ENCODE measurements at regions not wholly inside any gene's neighbourhood (a gene's known extent, or its start where the extent isn't known, plus 50 kb on each side); places are given as distances from the start of the nearest gene placed in this dataset.

DNA sequence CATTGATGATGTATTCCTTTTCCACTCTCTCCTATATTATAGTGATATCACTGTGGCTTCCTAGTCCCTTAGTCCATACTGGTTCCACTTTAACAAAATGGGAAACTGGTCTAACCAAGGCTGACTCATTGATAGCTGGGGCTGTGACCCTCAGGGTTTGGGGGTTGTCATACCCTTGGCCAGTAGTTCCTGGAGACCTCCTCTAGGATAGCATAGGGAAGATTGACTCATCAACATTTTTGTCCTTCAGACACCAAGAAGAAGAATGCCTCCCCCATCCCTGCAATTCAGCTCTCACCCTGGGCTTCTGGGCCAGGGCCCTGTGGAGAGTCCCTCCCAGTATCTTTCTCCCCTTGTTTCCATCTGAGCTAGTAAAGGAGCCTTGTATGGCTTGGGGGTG lies 68.8 kb upstream of the PRPS1 start:
- DNase-seq (ENCODE audit: low spot score in 2 of 2) (no peak), FAIRE-seq (no peak)

DNA sequence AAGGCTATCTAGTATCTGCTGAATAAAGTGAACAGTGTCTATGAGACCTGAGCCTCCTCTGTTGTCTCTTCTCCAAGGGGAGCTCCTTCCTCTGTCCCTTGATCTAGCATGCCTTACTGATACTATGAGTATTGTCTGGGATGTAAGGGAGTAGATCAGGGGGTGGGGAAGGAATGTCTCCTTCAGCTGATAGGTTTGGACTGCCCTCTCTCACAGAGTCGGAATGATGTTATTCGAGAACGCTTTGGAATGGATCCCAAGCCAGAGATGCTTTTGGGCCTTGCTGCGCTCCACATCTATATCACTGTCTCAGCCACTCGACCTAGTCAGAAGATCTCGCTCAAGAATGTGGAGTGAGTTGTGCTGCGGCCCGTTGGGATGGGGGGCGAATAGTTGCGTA lies 68.3 kb upstream of the PRPS1 start:
- DNase-seq (ENCODE audit: low spot score in 2 of 2) (no peak), FAIRE-seq (no peak)

DNA sequence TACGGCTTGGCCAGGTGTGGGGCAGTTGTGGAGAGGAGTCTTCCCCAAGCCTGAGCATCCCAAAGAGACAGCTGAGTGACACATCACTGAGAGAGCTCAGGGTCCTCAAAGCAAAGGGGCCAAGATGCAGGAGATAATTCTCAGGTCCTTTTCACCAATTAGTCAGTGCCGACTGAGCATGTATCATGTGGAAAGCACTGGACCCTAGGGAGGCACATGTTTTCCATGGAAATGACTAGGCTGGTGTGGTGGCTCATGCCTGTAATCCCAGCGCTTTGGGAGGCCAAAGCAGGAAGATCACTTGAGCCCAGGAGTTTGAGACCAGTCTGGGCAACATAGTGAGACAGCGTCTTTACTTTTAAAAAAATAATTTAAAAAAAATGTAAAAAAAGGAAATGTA lies 67.3 kb upstream of the PRPS1 start:
- FAIRE-seq = no peak
- DNase-seq (ENCODE audit: low spot score in 2 of 2) = no peak

DNA sequence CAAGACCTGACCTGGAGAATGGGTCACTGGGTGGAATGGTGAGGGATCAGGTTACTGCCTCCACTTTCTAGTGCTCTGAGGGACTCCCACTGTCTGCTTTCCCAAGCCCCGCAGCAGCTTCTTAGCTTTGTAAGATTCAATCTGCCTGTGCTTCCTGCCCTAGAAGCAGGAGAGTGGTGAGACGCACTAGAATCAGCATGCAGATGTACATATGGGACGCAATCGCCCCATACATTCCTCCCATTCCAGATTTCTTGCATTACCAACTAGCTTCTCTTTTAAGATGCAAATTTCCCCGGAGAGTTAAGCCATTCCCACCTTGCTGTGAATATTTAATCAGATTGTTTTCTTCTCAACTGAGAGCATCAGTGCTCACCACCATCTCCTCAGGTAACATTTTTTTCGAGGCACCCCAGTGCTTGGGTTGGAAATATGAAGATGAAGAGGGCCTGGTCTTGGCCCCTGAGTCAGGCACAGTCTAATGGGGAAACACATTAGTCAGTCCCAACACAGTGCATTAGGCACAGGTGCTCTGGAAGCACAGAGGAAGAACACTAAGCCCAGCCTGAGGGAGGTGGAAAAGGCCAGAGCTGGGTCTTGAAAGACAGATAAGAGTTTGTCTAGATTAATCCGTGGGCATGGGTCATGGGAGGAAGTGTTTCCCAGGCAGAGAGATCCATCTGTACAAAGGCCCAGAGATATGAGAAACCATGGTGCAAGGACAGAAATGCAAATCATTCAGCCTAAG lies 66.7 kb upstream of the PRPS1 start:
- no peak for DNase-seq (ENCODE audit: low spot score in 2 of 2)
- no peak for FAIRE-seq

DNA sequence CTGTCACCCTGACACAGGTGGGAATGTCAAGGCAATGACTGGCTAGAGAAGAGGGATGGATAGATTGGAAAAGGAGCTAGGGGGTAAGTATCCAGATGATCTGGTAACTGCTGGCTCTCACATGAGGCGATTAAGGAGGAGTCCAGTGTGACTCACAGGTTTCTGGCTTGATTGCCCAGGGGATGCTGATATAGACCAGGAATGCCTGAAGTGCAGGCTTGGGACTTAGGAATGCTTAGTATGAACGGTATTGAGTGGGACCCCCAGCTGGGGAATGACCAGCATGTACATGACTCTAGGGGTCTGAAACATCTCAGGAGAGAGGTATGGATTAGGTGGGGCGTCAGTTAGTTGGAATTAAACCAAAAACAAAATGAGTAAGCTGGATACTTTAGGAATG lies 65.8 kb upstream of the PRPS1 start:
- DNase-seq (ENCODE audit: low spot score in 2 of 2) (no peak), FAIRE-seq (no peak)

DNA sequence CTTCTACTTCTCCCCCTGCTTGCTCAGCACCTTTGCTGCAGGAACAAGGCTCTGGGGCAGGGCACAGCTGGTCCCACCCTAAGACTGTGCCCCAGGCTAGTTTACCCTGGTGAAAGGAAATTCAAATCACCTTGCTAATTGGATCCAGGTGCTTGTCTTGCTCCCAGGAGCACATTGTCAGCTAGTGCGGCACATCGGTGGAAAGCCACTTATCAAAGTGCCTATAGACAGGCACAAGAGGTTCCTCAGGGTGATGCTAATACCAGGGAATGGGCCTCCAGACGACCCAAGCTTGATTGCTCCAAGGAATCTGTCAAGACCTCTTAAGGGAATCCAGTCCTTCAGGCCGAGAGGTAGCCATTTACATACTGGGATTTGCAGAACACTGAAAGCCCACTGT lies 64.5 kb upstream of the PRPS1 start:
- no peak for DNase-seq (ENCODE audit: low spot score in 2 of 2)
- no peak for FAIRE-seq

DNA sequence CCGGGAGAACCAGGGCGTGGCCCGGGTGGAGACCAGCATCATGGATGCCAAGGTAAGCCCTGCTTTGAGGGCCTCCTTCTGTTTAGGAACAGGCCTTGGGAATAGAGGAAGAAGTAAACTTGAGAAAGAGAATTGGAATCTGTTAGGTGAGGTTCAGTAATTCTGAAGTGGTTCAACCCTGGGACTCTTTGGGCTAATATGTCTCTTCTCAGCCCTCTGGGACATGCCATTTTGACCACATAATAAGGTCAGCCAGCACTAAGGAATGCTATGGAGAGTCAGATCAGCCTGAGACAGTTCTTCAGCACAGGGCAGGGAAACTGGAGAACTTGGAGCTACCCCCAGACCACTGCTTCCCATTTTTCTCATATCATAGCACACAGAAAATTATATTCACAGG lies 63.3 kb upstream of the PRPS1 start:
- FAIRE-seq (no peak), DNase-seq (ENCODE audit: low spot score in 2 of 2) (no peak)

DNA sequence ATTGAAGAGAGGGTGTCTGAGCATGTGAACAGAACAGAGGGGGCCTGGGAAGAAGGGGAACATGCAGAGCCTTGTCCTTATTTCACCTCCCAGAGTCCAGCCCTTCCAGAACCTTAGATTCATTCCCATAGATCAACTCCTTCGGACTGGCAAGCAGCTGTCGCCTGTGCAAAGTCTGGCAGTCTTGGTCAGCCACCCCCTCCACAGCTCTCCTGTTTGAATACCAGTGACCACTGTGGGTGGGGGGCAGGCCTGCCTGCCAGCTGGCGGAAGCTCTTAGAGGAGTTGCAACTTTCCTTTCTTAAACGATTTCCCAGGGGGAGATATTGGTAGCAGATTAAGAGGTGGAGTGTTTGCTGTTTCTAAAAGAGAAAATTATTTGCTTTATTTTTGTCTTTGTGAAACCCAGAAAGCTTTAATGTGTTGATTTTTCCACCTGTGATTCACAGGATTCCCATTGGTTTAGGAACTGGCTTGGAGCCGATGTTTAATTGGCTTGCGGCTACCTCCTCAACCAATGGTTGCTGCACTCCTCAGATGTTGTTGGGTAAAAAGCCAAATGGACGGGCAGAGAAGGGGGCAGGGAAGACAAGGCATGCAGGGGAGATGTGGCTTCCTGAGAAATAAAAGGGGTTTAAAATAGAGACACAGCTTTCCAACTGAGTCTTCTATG lies 62.2 kb upstream of the PRPS1 start:
- no peak for FAIRE-seq

DNA sequence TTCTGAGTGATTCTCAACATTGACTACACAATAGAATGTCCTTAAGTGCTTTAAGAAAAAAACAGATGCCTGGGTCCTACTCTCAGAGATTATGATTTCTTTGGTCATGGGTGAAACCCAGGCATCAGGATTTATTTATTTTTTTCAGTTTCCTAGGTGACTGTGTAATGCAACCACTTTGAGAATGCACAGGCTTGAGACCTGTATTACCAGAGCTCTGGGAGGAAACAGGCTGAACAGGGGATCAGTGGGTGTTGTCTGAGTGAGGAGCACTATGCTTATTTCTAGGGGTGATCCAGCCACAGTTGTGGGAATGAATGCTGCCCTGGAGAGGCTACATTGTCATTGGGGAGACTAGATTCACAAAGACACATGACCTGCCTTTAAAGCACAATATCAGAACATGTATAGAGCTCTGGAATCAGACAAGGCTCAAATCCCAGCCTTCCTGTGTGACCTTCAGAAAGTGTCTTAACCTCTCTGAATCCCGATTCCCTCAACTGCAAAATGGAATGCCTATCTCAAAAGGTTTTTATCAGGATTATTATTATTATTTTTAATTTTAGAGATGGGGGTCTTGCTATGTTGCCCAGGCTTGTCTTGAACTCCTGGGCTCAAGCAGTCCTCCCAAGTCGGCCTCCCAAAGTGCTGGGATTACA lies 61.6 kb upstream of the PRPS1 start:
- DNase-seq (ENCODE audit: low spot score in 2 of 2) (no peak), FAIRE-seq (no peak)

More for the DNA sequence above, 62.2 kb upstream of the PRPS1 start:
- DNase-seq (ENCODE audit: low spot score in 2 of 2) = no peak

DNA sequence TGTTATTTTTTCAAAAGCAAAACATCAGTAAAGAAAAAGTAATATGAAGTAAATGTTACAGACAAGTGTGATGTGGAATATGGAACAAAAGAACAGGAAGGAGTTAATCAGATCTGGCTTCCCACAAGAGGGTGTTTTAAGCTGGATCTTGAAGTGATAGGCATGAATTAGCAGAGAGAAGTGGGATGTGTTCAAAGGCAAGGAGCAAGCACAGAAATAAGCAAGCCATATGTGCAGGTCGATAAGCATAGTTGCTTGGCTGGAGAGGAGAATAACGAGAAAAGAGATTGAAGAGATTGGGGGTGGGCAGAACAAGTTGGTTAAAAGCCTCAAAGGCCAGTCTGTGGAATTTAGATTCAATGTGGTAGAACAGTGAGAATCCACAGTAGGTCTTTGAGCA lies 60.9 kb upstream of the PRPS1 start:
- FAIRE-seq (no peak), DNase-seq (ENCODE audit: low spot score in 2 of 2) (no peak)

DNA sequence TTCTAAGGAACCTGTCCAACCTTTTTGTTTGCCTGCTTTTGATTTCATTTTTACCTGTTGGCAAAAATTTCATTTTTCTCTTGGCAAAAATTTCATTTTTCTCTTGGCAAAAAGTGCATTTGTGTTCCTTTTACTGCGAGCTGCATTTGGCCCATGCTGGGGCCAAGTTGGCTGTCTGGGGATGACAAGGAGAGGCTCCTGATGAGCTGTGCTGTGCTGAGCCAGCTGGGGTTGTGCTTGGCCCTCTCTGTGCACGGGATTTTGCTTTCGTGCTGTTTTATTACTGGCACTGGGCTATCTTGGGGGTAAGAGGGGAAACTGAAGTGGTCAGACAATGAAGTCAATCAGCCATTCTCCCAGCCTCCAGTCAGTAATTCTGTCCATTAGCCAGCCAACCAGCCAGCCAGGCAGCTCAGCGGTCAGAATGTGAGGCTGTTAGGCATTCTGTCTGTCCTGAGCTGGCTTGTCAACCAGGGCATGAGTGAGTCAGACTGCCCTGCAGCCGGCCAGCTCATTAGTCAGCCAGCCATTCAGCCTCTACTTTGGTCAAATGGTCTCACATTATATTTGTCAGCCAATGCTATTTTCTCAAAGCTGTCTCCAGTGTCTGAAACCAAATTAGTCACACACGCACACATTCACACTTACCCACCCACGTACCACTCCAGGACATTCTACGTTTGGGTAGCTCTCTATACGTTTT lies 56.9 kb upstream of the PRPS1 start:
- peak in 1 of 2 donors; percentile 14 for DNase-seq (ENCODE audit: low spot score in 2 of 2)
- no peak for FAIRE-seq

DNA sequence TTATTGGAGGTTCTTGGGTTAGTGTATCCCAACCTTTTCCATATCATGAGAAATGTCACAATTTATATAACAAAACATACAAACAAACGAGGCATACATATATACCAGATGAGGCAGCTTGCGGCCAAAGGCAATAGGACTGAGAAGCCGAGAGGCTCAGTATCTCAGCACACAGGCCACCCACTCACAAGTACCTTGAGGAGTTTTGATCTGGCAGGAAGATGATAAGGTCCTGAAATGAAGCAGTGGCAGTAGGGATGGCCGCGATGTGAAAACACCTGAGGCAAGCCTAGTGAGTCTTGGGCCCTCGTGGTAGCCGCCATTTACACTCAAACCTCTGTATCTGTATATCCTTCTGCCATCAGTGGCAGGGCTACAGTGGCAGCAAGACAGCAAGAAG lies 55.3 kb upstream of the PRPS1 start:
- FAIRE-seq (no peak), DNase-seq (ENCODE audit: low spot score in 2 of 2) (no peak)

DNA sequence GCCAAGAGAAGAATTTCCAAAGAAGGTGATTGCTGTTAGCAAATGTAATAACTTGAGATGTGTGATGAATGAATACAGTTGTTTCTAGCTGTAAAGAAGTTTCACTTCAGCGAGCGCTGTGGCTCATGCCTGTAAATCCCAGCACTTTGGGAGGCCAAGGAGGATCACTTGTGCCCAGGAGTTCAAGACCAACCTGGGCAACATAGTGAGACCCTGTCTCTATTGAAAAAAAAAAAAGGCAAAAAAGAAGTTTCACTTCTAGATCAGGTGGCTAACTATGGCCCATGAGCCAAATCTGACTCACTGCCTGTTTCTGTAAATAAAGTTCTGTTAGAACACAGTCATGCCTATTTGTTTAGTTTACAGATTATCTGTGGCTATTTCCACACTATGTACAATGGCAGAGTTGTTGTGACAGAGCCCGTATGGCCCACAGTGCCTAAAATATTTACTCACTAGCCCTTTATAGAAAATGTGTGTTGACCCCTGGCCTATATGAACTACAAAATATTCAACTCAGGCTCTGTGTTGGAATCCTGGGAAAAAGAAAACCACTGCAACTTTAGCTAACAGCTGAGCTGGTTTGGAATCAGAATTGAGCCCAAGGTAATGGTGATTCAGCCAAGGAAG lies 54.1 kb upstream of the PRPS1 start:
- no peak for FAIRE-seq
- DNase-seq (ENCODE audit: low spot score in 2 of 2) = no peak

DNA sequence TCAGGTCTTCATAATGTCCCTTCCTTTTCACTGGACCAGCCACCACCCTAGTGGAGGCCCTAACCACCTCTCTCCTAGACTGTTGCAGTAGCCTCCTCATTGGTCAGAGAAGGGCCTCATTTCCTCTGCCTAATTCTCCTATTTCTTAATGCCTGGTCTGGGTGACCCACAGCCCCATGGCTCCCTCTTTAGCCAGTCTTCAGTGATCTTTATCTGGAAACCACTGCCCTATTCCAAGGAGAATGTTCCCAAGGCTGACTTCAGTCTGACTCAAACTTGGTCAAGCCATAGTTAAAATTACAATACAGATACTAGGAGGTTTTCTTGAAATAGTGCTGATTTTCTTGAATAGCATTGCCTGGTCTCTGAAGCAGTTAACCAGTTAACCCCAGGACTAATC lies 53.6 kb upstream of the PRPS1 start:
- DNase-seq (ENCODE audit: low spot score in 2 of 2) = no peak
- FAIRE-seq = no peak

DNA sequence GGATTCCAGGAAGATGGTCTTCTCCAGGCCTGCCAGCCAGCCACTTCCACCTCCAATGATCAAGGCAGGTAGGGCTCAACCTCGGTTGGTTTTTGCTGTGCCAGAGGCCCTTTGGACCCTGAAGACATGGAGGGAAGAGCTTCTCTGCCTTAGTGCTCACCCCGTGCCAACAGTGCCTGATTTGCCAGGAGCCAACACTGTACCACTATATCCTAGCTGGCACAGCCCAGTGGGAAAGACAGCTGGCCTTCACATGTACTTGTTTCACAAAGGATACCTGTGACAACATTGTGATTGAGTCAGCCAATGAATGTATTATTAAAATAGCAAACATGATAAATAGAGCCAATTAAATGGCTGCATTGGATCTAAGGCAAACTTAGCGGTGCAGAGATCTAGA lies 51.9 kb upstream of the PRPS1 start:
- DNase-seq (ENCODE audit: low spot score in 2 of 2) = no peak

DNA sequence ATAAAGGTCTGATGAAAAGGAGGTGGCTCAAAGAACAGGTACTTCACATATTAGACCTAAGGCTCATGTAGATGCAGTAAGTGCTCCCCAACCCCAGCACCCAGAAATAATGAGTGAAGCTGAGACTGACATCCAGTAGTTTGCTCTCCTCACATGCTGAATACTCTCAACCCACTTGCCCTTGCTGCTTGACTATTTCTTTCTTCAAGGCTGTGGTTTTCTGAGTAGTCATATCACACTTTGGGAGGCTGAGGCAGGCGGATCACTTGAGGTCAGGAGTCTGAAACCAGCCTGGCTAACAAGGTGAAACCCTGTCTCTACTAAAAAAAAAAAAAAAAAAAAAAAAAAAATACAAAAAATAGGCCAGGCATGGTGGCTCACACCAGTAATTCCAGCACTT lies 51.5 kb upstream of the PRPS1 start:
- no peak for DNase-seq (ENCODE audit: low spot score in 2 of 2)
- no peak for FAIRE-seq

More for the DNA sequence above, 51.9 kb upstream of the PRPS1 start:
- FAIRE-seq = no peak

DNA sequence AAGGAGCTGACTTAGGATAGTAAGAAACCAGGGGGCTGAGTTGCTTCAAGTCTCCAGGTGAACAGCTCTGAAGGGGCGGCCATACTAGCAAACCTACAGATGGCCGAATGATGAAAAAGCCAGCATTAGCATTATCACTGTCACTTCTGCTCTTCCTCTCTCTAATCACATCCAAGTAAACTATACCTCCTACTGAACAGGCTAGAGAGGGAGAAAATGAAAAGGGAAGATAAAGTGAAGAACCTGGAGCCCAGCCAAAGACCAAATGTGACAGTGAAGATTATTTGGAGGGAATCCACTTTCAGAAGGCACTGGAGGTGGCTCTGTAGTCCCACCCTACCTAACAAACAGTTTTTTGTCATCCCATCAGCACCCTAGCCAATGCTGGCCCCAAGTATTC lies 50.4 kb upstream of the PRPS1 start:
- DNase-seq (ENCODE audit: low spot score in 2 of 2) (no peak), FAIRE-seq (no peak)

Data from frontal cortex (tissue), 3 donors.